B cell (primary cell): ENCODE measurements at regions not wholly inside any gene's neighbourhood (a gene's known extent, or its start where the extent isn't known, plus 50 kb on each side); places are given as distances from the start of the nearest gene placed in this dataset.

Experiments
- CTCF ChIP-seq: fragments of 200-600 bp; IDR thresholded peaks from one replicate; pipeline ENCODE4 v1.8.0; 2022; ENCODE audit warnings: antibody characterized with exemption, mild to moderate bottlenecking
- EZH2 ChIP-seq: IDR thresholded peaks from 2 replicates; pipeline ENCODE4 v1.6.1; 2012; ENCODE audit warnings: borderline replicate concordance, low read depth, mild to moderate bottlenecking, moderate library complexity, low read length; ENCODE audit not compliant: insufficient read depth, poor library complexity, severe bottlenecking

DNA sequence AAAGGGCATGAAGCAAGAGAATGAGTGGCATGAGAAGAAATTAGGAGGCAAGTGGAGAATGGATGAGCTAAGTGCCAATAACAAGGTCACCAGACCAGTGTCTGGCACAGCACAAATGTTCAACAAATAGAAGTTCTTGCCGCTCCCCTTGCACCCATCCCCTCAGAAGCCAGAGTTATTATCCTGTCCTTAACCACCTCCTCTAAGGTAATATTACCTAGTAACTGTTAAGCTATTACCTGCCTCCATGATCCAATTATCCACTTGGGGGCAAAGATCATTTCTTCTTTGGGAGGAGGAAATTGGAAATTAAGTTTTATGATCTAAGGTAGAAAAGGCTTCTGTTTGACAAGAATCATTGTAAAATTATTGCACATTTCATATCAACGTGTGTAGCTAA lies 133.8 kb downstream of the FOXA2 start:
- TF ChIP-seq CTCF (no peak), EZH2 (no peak)
